GM18517 (cell line): ENCODE measurements at regions not wholly inside any gene's neighbourhood (a gene's known extent, or its start where the extent isn't known, plus 50 kb on each side); places are given as distances from the start of the nearest gene placed in this dataset.

ENCODE experiments used
- ATAC-seq: cut with Tn5 transposase; IDR thresholded peaks from one replicate; pipeline ENCODE4 v1.9.1; 2021; ENCODE audit warnings: mild to moderate bottlenecking, moderate library complexity; ENCODE audit not compliant: unreplicated experiment

GRCh38 chr16:61332461-61332860 lies 703.8 kb downstream of the CDH8 start:
- ATAC-seq = no peak

GRCh38 chr16:61324044-61324443 lies 712.2 kb downstream of the CDH8 start:
- no peak for ATAC-seq

GRCh38 chr16:61323456-61323855 lies 712.8 kb downstream of the CDH8 start:
- ATAC-seq = no peak

- ATAC-seq = no peak
These were observed 715.4 kb downstream of the CDH8 start for GRCh38 chr16:61320791-61321190.

- no peak for ATAC-seq
These were observed 722.3 kb downstream of the CDH8 start for GRCh38 chr16:61313931-61314330.

- ATAC-seq = no peak
These were observed 726.9 kb downstream of the CDH8 start for GRCh38 chr16:61309386-61309785.

GRCh38 chr16:61306204-61306603 lies 730.0 kb downstream of the CDH8 start:
- ATAC-seq = no peak

GRCh38 chr16:61296814-61297213 lies 739.4 kb downstream of the CDH8 start:
- no peak for ATAC-seq

- ATAC-seq = no peak
These were observed 739.9 kb downstream of the CDH8 start for GRCh38 chr16:61296305-61296704.

GRCh38 chr16:61295311-61295710 lies 740.9 kb downstream of the CDH8 start:
- ATAC-seq = no peak

GRCh38 chr16:61289141-61289540 lies 747.1 kb downstream of the CDH8 start:
- no peak for ATAC-seq

GRCh38 chr16:61277849-61278248 lies 758.4 kb downstream of the CDH8 start:
- ATAC-seq = no peak

GRCh38 chr16:61274211-61274610 lies 762.0 kb downstream of the CDH8 start:
- ATAC-seq = no peak

GRCh38 chr16:61270726-61271125 lies 765.5 kb downstream of the CDH8 start:
- ATAC-seq = no peak

GRCh38 chr16:61263400-61263799 lies 772.8 kb downstream of the CDH8 start:
- no peak for ATAC-seq

GRCh38 chr16:61261315-61261714 lies 774.9 kb downstream of the CDH8 start:
- ATAC-seq = no peak

GRCh38 chr16:61246592-61246991 lies 789.6 kb downstream of the CDH8 start:
- no peak for ATAC-seq

- ATAC-seq = no peak
These were observed 792.3 kb downstream of the CDH8 start for GRCh38 chr16:61243954-61244353.

- no peak for ATAC-seq
These were observed 798.3 kb downstream of the CDH8 start for GRCh38 chr16:61237884-61238485.

GRCh38 chr16:61233713-61234112 lies 802.5 kb downstream of the CDH8 start:
- no peak for ATAC-seq

GRCh38 chr16:61228371-61228770 lies 807.9 kb downstream of the CDH8 start:
- ATAC-seq = no peak

- ATAC-seq = no peak
These were observed 820.6 kb downstream of the CDH8 start for GRCh38 chr16:61215605-61216004.

- no peak for ATAC-seq
These were observed 821.5 kb downstream of the CDH8 start for GRCh38 chr16:61214780-61215179.
